Testis (tissue), 2 donors: ENCODE measurements at regions not wholly inside any gene's neighbourhood (a gene's known extent, or its start where the extent isn't known, plus 50 kb on each side); places are given as distances from the start of the nearest gene placed in this dataset.

Experiments used
- DNase-seq: peaks from one replicate; pipeline ENCODE4 v3.0.0-alpha.2; 2019
- H3K27ac ChIP-seq, 2 donors: fragments of 200-600 bp; sonication (generic); one replicate each; pipeline ENCODE4 v1.5.1; 2019
- H3K27me3 ChIP-seq: fragments of 200-600 bp; sonication (generic); one replicate; pipeline ENCODE4 v1.5.1; 2019
- H3K36me3 ChIP-seq: fragments of 200-600 bp; sonication (generic); one replicate; pipeline ENCODE4 v1.5.1; 2017; ENCODE audit warnings: low read depth; ENCODE audit errors: missing control alignments
- H3K4me1 ChIP-seq: fragments of 200-600 bp; sonication (generic); one replicate; pipeline ENCODE4 v1.5.1; 2019
- H3K4me3 ChIP-seq, 2 donors: fragments of 200-600 bp; sonication (generic); one replicate each; pipeline ENCODE4 v1.5.1; 2017 to 2019
- H3K9me3 ChIP-seq: fragments of 200-600 bp; sonication (generic); one replicate; pipeline ENCODE4 v1.5.1; 2017
- POLR2A ChIP-seq: fragments of 450-650 bp; IDR thresholded peaks from one replicate; pipeline ENCODE4 v1.6.1; 2017; ENCODE audit warnings: antibody characterized with exemption, mild to moderate bottlenecking, moderate library complexity
- WGBS, 2 donors: methylation state at CpG; one replicate each; pipeline ENCODE4 v1.1.5; 2018; 5-methylcytosine and 5-hydroxymethylcytosine counted together
- intact Hi-C: fragments of 100-400 bp; cut with DNase I; formaldehyde crosslinking; loops from one replicate; pipeline ENCODE4 v1.15.1; 2023; ENCODE audit warnings: low total_unique reads
- TF ChIP-seq, protein P1 (sequence below), 3 experiments: fragments of 450-650 bp in 2 of 3; fragments of 200-600 bp in 1 of 3; sonication (generic) in 1 of 3; IDR thresholded peaks; one replicate each; pipeline ENCODE4 v1.5.1; 2016 to 2019; ENCODE audit warnings: antibody characterized with exemption in 3 of 3, mild to moderate bottlenecking in 2 of 3, moderate library complexity in 1 of 3

- no peak for DNase-seq
- Histone ChIP-seq H3K36me3 (no peaks in the 10 kb centered on the region), H3K4me3 (no peak overlapping the region), H3K27ac (no peak overlapping the region), H3K4me1 (no peaks in the 10 kb centered on the region), H3K27me3 (no peaks in the 10 kb centered on the region), H3K9me3 (no peaks in the 10 kb centered on the region)
- intact Hi-C loops = no loop called here
- WGBS, 2 donors = 82 to 94% methylated on average over 1 of the region's 1 CpG
- TF ChIP-seq, protein P1, sequence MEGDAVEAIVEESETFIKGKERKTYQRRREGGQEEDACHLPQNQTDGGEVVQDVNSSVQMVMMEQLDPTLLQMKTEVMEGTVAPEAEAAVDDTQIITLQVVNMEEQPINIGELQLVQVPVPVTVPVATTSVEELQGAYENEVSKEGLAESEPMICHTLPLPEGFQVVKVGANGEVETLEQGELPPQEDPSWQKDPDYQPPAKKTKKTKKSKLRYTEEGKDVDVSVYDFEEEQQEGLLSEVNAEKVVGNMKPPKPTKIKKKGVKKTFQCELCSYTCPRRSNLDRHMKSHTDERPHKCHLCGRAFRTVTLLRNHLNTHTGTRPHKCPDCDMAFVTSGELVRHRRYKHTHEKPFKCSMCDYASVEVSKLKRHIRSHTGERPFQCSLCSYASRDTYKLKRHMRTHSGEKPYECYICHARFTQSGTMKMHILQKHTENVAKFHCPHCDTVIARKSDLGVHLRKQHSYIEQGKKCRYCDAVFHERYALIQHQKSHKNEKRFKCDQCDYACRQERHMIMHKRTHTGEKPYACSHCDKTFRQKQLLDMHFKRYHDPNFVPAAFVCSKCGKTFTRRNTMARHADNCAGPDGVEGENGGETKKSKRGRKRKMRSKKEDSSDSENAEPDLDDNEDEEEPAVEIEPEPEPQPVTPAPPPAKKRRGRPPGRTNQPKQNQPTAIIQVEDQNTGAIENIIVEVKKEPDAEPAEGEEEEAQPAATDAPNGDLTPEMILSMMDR (IDR thresholded peaks at IDR 0.05) = no peak
- no peak for TF ChIP-seq POLR2A
These were observed 50.0 kb upstream of the SCG2 start for GRCh38 chr2:223652122-223652521.
